Fibroblast of lung (primary cell): ENCODE measurements at regions not wholly inside any gene's neighbourhood (a gene's known extent, or its start where the extent isn't known, plus 50 kb on each side); places are given as distances from the start of the nearest gene placed in this dataset.

Source experiments
- CTCF ChIP-seq, 2 donors: IDR thresholded peaks in 1 of 2; conservative IDR thresholded peaks in 1 of 2; 1 replicate in 1 of 2; 2 replicates in 1 of 2; pipeline ENCODE4 v1.5.1; 2011 to 2012; ENCODE audit warnings: low read length in 2 of 2, control low read depth in 1 of 2, inconsistent platforms in 1 of 2, low read depth in 1 of 2, mild to moderate bottlenecking in 1 of 2
- EZH2 ChIP-seq: IDR thresholded peaks from 2 replicates; pipeline ENCODE4 v1.5.1; 2012; ENCODE audit warnings: low read length, control low read depth, mild to moderate bottlenecking; ENCODE audit errors: missing control alignments

GRCh38 chr11:71129624-71130023, 122.8 kb downstream of the SHANK2 start:
- TF ChIP-seq CTCF (conservative IDR thresholded peaks at IDR 0.05 in 1 of 2, IDR thresholded peaks at IDR 0.05 in 1 of 2; ENCODE audit: low read depth in 1 of 2, low read length in 2 of 2) (no peak), EZH2 (no peak)
